ENCODE measurements at regions not wholly inside any gene's neighbourhood (a gene's known extent, or its start where the extent isn't known, plus 50 kb on each side); places are given as distances from the start of the nearest gene placed in this dataset.

- DNase-seq: no peak
Observed at GRCh38 chr5:167624053-167624452, 667.4 kb upstream of the WWC1 start.

DNA sequence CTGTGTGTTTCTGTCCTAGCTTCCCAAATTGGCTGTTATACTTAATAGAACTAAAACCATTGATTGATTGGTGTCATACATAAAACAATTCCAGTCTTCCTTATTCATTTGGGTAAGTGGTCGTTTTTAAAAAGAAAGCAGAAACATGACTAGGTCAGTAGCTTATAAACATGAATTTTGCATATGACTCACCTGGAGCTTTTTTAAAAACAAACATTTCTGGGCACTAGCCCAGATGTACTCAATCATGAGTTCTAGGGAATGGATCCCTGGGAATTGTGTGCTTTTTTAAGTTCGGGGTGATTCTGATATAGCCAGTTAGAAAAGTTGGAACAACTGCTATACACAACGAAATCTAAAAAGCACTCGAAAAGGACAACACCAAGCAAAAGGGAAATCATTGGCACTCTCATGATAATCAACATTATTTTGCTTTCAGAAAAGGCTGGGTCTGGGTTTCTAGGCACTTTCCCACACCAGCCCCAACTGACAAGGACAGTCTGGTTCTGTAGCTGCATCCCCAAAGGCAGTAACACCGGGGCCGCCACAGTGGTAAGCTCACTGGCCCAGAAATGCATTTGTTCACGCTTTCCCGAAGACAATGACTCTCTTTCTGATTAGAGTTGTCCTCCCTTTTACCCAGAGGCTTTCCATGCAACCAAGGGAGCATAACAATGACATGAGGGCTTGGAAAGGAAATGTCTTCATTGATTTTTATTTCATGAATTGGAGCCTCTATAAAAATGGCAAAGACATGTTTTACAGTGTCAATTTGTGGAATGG is 664.9 kb upstream of the WWC1 start:
- DNase-seq: no peak

DNA sequence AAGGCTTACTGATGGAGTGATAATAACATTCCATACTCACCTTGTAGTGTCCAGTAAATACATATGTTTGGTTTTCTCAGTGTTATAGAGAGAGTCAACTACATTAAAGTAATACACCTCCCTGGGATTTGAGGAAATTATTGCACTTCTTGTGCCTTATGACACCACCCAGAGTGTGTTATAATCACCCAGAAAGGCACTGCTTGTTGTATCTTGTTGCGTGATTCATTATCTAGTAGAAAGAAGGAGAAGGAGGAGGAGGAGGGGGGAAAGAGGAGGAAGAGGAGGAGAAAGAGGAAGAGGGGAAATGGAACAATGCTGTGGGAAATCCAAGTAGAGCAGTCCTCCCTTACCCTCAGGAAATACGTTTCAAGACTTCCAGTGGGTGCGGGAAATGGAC is 661.8 kb upstream of the WWC1 start:
- DNase-seq: no peak

- no peak for DNase-seq
Observed at GRCh38 chr5:167631191-167631590, 660.3 kb upstream of the WWC1 start.

DNA sequence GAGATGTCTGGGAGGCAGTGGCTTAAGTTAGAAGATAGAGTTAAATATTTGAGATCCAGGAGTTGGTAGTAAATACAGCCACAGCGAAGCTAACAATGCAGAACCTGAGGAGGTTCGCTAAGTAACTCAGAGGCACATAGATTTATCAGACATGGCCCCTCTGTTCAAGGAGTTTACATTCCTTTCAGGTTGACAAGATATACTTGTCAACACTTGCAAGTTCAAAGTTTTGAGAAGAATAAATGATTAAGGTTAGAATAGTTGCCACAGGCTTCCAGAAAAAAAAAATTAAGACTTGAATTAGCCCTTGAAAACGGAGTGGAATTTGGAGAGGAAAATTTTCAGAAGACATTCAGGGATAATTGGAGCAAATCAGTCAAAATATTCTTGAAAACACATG is 658.3 kb upstream of the WWC1 start:
- DNase-seq: no peak

DNA sequence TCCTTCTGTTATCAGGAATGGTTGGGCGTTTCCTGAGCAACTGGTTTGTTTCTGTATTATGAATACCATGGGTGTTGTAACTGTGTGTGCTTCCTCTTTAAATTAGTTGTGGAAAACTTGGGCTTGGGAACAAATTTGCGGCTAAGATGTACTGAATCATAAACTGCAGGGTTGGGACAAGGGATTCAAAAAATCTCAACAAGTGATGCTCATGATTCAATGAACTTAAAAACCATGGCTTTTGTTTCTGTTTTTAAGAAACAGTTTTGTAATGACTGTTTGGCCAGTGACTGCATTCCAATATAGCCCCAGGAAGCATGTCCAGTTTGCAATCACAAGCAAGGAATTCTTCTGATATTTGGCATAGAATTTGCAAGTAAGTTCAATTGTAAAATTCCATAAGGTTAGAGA is 657.5 kb upstream of the WWC1 start:
- DNase-seq: no peak

GRCh38 chr5:167634432-167634831 is 657.0 kb upstream of the WWC1 start:
- no peak for DNase-seq

DNA sequence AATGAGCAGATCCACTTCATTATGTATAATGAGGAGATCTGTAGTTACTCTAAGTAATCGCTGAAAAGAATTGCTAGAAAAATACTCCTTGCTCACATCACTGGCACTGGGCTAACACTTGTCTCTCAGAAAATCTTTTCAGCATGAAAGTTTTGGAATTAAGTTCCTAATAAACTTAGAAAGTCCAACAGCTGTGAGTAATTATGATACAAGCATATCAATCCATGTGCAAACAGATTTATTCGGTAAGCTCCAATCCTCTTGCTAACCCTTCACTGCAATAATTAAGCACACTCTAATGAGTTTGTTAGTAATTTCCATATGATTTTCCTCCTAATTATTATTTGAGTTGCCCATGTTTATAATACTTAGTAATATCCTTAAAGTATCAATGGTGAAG is 652.6 kb upstream of the WWC1 start:
- no peak for DNase-seq

GRCh38 chr5:167639273-167639672 is 652.2 kb upstream of the WWC1 start:
- DNase-seq: no peak

DNA sequence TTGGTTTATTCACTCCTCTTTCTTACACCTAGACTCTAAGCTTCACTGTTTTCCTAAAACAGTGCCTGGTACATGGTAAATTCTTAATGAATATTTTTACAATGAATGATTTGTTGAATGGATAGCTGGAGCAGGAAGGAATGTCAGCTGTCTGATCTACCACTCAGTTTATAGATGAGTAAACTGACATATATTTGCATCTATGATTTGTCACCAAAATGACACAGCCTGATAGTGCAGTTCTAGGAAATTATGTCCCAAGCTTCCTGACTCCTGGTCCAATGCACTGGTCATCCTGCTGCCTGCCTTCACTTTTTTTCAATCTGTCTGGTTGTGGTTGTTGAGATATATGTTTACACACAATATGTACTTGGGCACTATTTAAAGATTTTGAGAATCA is 651.7 kb upstream of the WWC1 start:
- no peak for DNase-seq

GRCh38 chr5:167642181-167642580 is 649.3 kb upstream of the WWC1 start:
- no peak for DNase-seq

- DNase-seq: no peak
Observed at GRCh38 chr5:167642779-167643517, 648.5 kb upstream of the WWC1 start.

- no peak for DNase-seq
Observed at GRCh38 chr5:167643631-167644280, 647.7 kb upstream of the WWC1 start.

DNA sequence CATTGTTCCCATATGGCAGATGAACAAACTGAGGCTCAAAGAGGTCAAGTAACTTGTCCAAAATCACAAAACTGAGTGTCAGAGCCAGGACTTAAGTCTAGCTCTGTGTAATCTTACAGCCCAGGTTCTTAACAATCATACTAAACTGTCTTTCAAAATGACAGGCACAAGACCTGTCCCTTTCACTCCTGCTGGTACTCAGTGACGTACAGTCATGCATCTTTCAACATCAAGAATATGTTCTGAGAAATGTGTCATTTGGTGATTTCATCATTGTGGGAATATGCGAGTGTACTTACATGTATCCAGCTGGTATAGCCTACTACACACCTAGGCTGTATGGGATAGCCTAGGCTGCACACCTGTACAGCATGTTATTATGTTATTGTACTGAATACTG is 646.8 kb upstream of the WWC1 start:
- no peak for DNase-seq

DNA sequence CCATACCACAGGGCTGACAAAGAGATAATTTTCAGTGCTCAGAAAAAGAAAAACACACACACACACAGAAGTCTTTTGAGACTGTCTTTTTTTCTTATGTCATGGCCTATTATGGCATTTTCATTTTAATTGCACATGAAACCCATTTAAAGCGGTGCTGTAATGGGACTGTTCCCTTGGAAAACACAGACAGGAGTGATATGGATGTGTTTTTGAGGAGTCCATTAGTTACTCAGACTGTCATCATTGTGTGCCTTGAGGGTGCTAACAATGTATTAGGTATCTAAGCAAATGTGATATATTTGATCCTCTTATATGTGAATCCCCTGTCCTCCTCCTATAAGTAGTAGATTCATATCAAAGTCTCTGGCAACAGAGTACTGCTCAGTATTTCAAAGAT is 642.0 kb upstream of the WWC1 start:
- no peak for DNase-seq

- DNase-seq: no peak
Observed at GRCh38 chr5:167652690-167653089, 638.8 kb upstream of the WWC1 start.

DNA sequence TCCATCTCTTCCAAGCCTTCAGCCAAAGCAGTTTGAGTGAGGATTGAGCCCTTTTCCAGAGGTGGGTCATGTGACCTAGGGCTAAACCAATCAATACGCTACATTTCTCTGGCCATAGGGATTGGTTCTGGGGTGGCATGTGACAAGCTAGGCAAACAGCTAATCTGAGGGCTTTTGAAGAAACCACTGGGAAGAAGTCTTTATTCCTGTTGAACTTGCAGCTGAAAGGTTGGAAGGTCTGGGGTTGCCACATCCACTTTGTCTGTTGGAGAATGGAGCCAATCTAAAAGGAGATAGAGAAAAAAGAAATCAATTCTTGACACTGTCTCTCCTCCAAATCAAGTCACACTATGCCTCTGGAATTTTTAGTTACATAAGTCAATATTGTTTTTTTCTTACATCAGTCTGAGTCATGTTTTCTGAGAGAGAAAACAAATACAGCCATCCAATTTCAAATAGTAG is 637.8 kb upstream of the WWC1 start:
- no peak for DNase-seq

- no peak for DNase-seq
Observed at GRCh38 chr5:167657016-167657415, 634.4 kb upstream of the WWC1 start.

GRCh38 chr5:167658889-167659288 is 632.6 kb upstream of the WWC1 start:
- no peak for DNase-seq

DNA sequence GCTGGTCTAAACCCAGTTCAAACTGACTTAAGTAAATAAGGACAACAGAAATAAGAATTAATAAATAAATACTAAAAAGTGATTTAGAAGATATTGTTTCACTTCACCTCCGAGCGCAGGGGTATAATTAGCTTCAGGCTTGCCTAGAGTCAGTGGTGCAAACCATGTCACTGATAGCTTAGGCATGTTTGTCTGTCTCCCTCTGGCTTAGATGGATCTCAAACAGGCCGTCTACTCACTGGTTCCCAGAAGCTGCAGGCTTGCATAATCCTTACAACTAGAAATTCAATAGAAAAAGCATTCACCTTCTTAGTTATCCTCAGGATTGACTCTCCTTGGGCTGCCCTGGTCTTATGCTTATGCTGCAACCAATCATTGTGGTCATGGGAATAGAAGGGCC is 629.8 kb upstream of the WWC1 start:
- DNase-seq: no peak

DNA sequence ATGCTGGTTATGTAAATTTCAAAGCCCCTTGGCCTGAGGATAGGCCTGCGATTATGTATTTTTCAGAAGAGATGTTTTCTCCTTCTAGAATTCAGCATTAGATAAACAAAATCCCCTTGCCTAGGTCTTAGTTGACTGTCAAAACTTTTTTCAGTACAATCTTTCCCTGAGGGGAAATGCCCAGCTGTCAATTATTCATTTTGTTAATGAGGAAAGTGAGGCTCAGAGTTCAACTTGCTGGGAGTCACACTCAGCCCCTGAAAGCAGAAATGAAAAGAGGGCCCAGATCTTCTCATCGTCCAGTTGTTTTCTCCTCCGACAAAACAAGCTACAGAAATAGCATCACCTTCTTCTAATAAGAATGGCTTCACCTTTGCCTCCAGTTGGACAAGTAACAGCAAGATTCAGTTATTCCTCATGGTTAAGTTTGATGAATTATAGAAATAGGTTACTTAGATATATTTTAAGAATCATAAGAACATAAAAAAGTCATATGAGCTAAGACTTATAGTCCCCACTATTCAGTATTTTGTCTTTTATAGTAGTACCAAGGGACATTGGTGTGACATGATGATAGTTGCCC is 627.1 kb upstream of the WWC1 start:
- DNase-seq: no peak

DNA sequence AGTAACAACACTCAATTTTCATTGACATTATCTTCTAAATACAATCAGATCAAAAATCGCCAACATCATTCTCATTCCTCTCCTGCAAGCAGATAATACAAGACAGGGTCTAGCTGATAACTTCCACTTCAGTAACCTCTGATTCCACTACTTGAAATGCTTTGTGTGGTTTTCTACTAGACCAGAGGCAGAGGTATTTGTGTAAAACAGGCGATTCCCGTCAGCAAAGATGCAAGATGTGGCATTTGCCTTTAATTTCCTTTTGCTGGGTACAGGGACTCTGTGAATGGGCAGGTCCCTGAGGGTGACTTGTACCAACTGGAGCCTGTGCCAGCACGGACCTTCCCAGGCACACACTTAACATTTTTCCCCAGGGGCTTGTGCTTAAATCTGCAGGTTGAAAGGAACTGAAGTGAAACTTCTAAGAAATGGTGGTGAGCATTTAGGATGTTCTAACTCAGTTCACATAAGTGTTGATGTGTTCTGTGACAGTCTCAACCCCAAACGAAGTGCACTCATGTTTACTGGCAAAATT is 625.5 kb upstream of the WWC1 start:
- DNase-seq: no peak

- DNase-seq: no peak
Observed at GRCh38 chr5:167671176-167671575, 620.3 kb upstream of the WWC1 start.

Data from right hindlimb (tissue), 1 donor.